Esophagus squamous epithelium (tissue), 4 donors: ENCODE measurements at regions not wholly inside any gene's neighbourhood (a gene's known extent, or its start where the extent isn't known, plus 50 kb on each side); places are given as distances from the start of the nearest gene placed in this dataset.

Source experiments
- CTCF ChIP-seq, 6 experiments: fragments of 450-650 bp in 4 of 6; fragments of 200-600 bp in 2 of 6; sonication (generic) in 2 of 6; IDR thresholded peaks; one replicate each; pipeline ENCODE4 v1.5.1; 2016 to 2019; ENCODE audit warnings: antibody characterized with exemption in 6 of 6, mild to moderate bottlenecking in 4 of 6, moderate library complexity in 4 of 6
- POLR2A ChIP-seq, 4 donors: fragments of 450-650 bp; IDR thresholded peaks; one replicate each; pipeline ENCODE4 v1.6.1; 2017; ENCODE audit warnings: antibody characterized with exemption in 4 of 4, mild to moderate bottlenecking in 4 of 4, moderate library complexity in 3 of 4

- TF ChIP-seq CTCF (IDR thresholded peaks at IDR 0.05) (no peak), POLR2A (IDR thresholded peaks at IDR 0.05) (no peak)
These were observed 203.5 kb upstream of the TMEFF2 start for GRCh38 chr2:192398236-192398635.
